ENCODE measurements at regions not wholly inside any gene's neighbourhood (a gene's known extent, or its start where the extent isn't known, plus 50 kb on each side); places are given as distances from the start of the nearest gene placed in this dataset.

DNA sequence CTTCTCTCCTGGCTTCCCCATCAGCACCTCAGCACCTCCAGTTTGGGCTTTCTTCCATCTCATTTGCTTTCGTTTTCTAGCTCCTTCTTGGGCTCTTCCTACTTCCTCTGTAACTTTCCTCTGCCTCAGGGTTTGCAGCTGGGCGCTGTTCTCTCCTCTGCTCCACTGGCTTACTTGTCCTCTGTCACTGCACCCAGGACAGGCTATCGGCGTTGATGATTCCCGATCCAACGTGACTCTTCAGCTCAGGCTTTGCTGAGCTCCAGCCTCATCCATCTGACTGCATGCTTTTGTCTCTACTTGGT is 362.4 kb downstream of the CYRIA start:
- Histone ChIP-seq H3K27me3 (replicated peaks in 1 of 4; ENCODE audit: control insufficient read depth in 3 of 4, extremely low read depth in 1 of 4, insufficient read depth in 3 of 4, low read length in 3 of 4) (no peaks in the 10 kb centered on the region; a peak in 1 of 7 replicates), H3K4ac (replicated peaks; ENCODE audit: insufficient read length, low read depth, low read length) (no peak overlapping the region), H2BK12ac (ENCODE audit: low read depth, low read length) (peak overlapping the region; percentile 12; the same call in 1 of the 2 replicates), H3K79me2 (ENCODE audit: control insufficient read depth in 1 of 2, insufficient read depth in 2 of 2, low read length in 2 of 2) (no peaks in the 10 kb centered on the region), H4K91ac (replicated peaks; ENCODE audit: insufficient read length, low read length) (peak overlapping the region; percentile 35), H3K56ac (replicated peaks; ENCODE audit: insufficient read length, low read depth, low read length) (no peak overlapping the region), H2BK20ac (ENCODE audit: low read length) (0 out of 2 replicates have a peak overlapping the region, but pooled peaks have one; percentile 53), H3K9ac (replicated peaks in 1 of 4; ENCODE audit: extremely low read depth in 1 of 4, low read depth in 3 of 4, low read length in 3 of 4) (no peak overlapping the region; a peak in 1 of 7 replicates), H4K8ac (ENCODE audit: extremely low read depth, insufficient read depth, low read length) (no peak overlapping the region), H3K23me2 (ENCODE audit: low read depth, low read length) (no peaks in the 10 kb centered on the region), H4K5ac (ENCODE audit: insufficient read length, low read depth, low read length) (no peak overlapping the region), H2BK5ac (ENCODE audit: low read depth, low read length) (no peak overlapping the region), H3K23ac (ENCODE audit: insufficient read length) (no peak overlapping the region), H3K4me2 (ENCODE audit: insufficient read depth in 1 of 2, low read depth in 2 of 2, low read length in 2 of 2) (peak overlapping the region; percentile 9 to 32; a peak in 1 of 4 replicates), H2AK5ac (ENCODE audit: low read depth, low read length) (peak overlapping the region; percentile 40; the same call in 1 of the 2 replicates), H3K27ac (ENCODE audit: low read depth, low read length) (no peak overlapping the region), H3K79me1 (ENCODE audit: low read depth, low read length) (no peaks in the 10 kb centered on the region), H3K36me3 (ENCODE audit: control insufficient read depth in 2 of 4, insufficient read depth in 4 of 4, low read length in 3 of 4) (no peaks in the 10 kb centered on the region), H3K14ac (ENCODE audit: insufficient read length) (no peak overlapping the region), H4K20me1 (replicated peaks in 1 of 2; ENCODE audit: control insufficient read depth in 1 of 2, insufficient read depth in 2 of 2, low read length in 2 of 2) (no peaks in the 10 kb centered on the region), H3K4me3 (ENCODE audit: extremely low read depth in 1 of 4, insufficient read depth in 2 of 4, low read depth in 3 of 4, low read length in 4 of 4) (peak overlapping the region in 1 of 4 experiments; percentile 3; a peak in 1 of 8 replicates), H2AFZ (ENCODE audit: low read length) (peak overlapping the region; percentile 29; the same call in 1 of the 2 replicates), H3K4me1 (replicated peaks in 1 of 4; ENCODE audit: control insufficient read depth in 3 of 4, insufficient read depth in 4 of 4, low read length in 3 of 4) (peaks cover 4 to 12% (median 11%) of the 10 kb centered on the region in 4 experiments; a peak in 5 of 7 replicates), H2BK15ac (ENCODE audit: low read length) (0 out of 2 replicates have a peak overlapping the region, but pooled peaks have one; percentile 89), H3K18ac (ENCODE audit: extremely low read depth, low read length) (peak overlapping the region; percentile 34; the same call in 1 of the 2 replicates), H2BK120ac (replicated peaks; ENCODE audit: low read depth, low read length) (no peak overlapping the region), H3K9me3 (ENCODE audit: insufficient read depth in 2 of 2, low read depth in 1 of 2, low read length in 1 of 2) (no peaks in the 10 kb centered on the region; a peak in 1 of 4 replicates)
- TF ChIP-seq HDAC2 (IDR thresholded peaks at IDR 0.05; ENCODE audit: borderline replicate concordance in 1 of 2, low read depth in 2 of 2, low read length in 2 of 2), result no peak
- TF ChIP-seq YY1 (IDR thresholded peaks at IDR 0.05; ENCODE audit: low read depth, low read length), result no peak
- no peak for TF ChIP-seq JUND (IDR thresholded peaks at IDR 0.05; ENCODE audit: low read length)
- no peak for TF ChIP-seq SP2 (IDR thresholded peaks at IDR 0.05; ENCODE audit: low read length)
- no peak for TF ChIP-seq EP300 (IDR thresholded peaks at IDR 0.05; ENCODE audit: borderline replicate concordance in 1 of 2, low read depth in 2 of 2, low read length in 2 of 2)
- TF ChIP-seq KDM5A (IDR thresholded peaks at IDR 0.05; ENCODE audit: low read length), result no peak
- TF ChIP-seq BACH1 (IDR thresholded peaks at IDR 0.05; ENCODE audit: low read length), result no peak
- no peak for TF ChIP-seq HDAC6 (IDR thresholded peaks at IDR 0.05; ENCODE audit: low read depth, low read length)
- no peak for TF ChIP-seq CBX8 (IDR thresholded peaks at IDR 0.05; ENCODE audit: borderline replicate concordance, low read depth, low read length)
- no peak for TF ChIP-seq CBX5 (IDR thresholded peaks at IDR 0.05; ENCODE audit: low read depth, low read length)
- no peak for TF ChIP-seq RNF2 (IDR thresholded peaks at IDR 0.05; ENCODE audit: borderline replicate concordance, low read depth, low read length, missing control alignments, poor library complexity, severe bottlenecking)
- TF ChIP-seq POLR2AphosphoS5 (IDR thresholded peaks at IDR 0.05; ENCODE audit: low read depth, low read length), result no peak
- peak in 1 of 2 experiments; percentile 45 for DNase-seq (ENCODE audit: low read depth in 1 of 2, low spot score in 2 of 2)
- 83% methylated on average over 6 of the region's 6 CpGs; no CpG with 5 or more reads in 1 of the 2 experiments for WGBS, 2 experiments (ENCODE audit: extremely low coverage in 1 of 2, insufficient coverage in 1 of 2, insufficient read length in 1 of 2, insufficient replicate concordance in 2 of 2, low coverage in 1 of 2, low lambda C conversion rate in 2 of 2, missing lambda C conversion rate in 1 of 2)
- FAIRE-seq, result no peak
- ChIA-PET POLR2A (ENCODE audit: partially characterized antibody) (interaction anchor here (1.0 kb wide), 1 partner anchor 22 kb away, joined by 3 read pairs; no protein-coding TSS in a partner anchor), CTCF (ENCODE audit: partially characterized antibody) (interaction anchor here (0.7 to 1.5 kb wide), 9 partner anchors 11 to 364 kb away, joined by 3 to 6 read pairs (median 3); no protein-coding TSS in a partner anchor)

All from H1 (cell line).